CD4-positive, alpha-beta T cell treated with Interleukin-4 for 4 hours (primary cell): ENCODE measurements at regions not wholly inside any gene's neighbourhood (a gene's known extent, or its start where the extent isn't known, plus 50 kb on each side); places are given as distances from the start of the nearest gene placed in this dataset.

ENCODE experiments used
- DNase-seq: peaks from one replicate; pipeline ENCODE4 v3.0.0-alpha.2; 2020

DNA sequence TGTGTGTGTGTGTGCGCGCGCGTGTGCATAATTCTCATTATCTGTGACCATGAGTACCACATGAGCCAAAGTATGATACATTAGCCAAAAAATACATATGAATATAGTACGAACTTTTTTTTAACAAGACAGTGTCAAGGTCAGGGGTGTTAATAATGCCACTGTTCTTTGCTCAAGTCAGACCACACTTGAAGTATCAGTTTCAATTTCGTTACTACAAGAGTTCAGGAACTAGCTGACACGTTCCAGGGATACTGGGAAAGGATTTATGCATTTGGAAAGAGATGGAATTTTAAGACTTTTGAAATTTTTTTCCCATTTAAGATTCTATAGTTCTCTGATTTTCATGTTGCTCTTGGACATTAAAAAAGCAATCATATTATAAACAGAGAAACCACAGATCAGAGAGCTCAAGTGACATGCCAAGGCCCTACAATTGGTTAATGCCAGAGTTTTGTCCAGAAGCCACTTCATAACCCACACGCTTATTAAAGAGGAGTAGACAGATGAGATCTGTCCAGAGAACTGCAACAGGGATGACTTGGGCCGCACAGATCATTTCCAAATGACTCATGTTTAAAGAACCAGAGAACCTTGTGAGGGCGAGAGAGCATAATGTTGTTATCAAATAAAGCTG, 718.8 kb upstream of the SGCG start:
- DNase-seq = no peak

DNA sequence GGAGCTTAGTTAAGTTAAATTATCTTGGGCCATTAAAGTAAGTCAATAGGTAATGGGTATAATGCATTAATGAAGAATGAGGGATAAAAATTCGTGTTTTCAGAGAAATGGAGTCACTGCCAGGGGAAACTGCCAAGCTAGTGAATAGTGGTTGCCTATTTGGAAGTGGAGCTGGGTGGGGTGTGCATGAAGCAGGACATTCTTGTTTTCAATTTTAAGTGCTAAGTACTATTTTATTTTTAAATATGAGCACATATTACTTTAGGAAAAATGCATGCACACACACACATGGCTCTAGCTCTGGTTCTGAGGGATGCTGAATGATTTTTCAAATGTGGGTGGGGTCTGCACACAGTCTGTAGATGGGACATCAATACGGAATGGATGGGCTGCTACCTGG, 717.7 kb upstream of the SGCG start:
- DNase-seq = no peak

DNA sequence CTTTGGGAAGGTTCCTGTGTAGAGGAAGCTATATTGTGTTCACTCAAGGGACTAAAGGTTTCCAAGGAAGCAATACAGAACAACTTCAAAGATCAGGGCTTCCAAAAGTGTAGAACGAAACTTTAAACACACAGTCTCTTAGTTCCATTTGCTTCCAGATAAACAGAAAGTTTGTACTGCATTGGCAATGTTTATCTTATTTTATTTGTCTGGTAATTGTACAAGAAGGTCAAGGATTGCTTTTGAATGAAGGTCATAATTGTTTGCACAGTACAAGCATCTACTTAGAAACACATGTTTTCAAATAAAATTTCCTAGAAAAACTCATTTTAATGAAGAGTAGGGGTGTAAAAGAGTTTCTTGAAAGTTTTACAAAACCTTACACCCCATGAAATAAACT, 712.7 kb upstream of the SGCG start:
- no peak for DNase-seq

DNA sequence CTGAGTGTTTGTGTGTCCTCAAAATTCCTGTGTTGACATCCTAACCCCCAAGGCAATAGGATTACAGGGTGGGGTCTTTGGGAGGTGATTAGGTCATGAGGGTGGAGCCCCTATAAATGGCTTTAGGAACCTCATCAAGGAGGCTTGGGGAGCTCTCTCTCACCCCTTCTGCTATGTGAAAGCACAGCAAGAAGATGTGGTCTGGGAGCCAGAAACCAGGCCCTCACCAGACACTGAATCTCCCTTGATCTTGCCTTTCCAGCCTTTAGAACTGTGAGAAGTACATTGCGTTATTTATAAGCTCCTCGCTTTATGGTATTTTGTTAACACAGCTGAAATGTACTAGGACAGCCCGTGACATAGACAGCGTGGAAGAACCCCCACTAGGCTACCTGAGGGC, 712.0 kb upstream of the SGCG start:
- no peak for DNase-seq

DNA sequence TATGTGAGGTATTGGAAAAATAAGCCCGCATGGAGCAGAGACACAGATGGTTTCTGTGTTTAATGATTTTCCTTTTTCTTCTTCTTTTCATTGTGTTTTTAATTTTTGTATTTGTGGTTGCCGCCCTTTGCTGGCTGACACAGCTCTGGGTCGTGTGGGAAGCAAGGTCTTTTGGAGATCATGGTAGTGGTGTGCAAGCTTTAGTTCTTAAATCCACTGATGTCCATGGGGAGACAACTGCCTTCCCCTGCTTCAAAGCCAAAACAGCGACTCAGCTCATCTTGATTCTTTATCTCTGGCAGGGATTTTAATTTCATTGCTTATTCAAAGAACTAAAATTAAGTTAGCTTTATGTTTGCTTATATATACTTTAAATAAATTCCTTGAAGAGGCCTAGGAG, 711.3 kb upstream of the SGCG start:
- no peak for DNase-seq

DNA sequence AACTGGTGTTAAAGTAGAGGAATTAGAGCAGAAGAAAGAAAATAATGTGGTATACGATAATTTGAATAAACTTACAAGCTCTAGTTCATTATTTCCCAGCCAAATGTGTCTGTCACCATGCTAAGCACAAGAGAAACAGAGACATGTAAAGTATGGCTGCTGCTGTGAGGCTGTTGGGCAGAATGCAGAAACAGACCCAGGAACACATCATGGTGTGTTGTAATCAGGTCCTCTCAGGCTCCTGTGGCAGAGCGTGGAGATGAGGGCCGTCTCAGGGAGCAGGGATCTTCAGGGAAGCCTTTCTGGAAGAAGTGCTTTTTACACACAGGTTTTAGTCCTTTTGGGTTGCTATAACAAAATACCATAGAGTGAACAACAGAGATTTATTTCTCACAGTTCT, 710.7 kb upstream of the SGCG start:
- DNase-seq = no peak

DNA sequence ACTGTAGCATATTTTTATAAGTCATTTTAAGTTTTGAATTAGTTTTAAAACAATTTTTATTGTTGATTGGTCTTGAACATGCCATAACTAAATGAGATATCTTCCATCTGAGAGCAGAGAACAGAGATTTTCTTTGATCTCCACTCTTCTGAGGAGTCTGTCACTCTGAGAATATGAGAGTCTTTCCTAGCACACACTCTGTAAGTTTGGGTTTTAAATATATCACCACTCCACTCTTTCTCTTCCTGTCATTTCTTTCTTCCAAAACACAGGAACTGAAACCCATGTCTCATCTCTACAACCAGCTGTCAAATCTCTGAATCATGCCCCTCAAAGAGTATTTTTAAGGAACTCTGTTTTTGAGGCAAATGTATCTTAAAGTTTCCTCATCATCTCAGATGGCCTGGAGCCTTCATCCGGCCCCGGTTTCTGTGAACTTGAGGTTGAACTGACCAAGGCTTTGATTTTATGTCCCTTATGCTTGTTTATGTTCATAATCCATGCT, 698.2 kb upstream of the SGCG start:
- no peak for DNase-seq

DNA sequence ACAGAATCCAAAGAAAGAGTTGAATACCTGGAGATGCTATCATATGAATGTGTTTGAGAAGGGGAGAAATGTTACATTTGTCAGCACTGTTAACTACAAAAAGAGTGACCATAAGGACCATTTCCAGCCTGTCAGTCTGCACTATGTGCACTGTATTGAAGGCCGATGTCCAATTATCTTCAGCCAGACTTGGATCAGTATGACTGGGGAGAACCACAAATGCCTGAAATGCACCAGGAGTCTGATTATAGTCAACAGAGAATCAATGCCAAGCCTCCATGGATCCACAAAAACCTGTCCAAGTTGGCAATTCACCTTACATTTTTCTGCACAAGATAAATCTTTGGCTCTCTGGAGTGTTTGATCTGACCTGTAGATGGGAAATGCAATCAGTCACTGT, 697.5 kb upstream of the SGCG start:
- DNase-seq = no peak

DNA sequence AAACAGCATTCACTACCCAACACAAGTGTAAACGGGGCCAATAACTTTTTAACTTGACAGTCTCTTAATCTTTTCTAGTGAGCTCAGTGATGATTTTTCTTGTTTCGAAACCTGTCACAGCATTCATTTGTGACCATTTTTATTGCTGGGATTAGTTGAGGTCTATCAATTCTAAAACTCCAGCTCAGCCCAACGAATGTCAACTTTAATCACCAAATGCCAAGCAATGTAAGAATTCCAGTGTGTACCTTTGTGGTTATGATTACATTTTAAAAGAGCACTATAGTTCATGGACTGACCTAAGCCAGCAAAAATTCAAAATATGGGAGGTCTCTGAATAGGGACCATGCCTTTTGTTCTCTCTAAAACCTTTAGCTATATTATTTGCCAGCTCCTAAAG, 694.3 kb upstream of the SGCG start:
- DNase-seq = no peak

DNA sequence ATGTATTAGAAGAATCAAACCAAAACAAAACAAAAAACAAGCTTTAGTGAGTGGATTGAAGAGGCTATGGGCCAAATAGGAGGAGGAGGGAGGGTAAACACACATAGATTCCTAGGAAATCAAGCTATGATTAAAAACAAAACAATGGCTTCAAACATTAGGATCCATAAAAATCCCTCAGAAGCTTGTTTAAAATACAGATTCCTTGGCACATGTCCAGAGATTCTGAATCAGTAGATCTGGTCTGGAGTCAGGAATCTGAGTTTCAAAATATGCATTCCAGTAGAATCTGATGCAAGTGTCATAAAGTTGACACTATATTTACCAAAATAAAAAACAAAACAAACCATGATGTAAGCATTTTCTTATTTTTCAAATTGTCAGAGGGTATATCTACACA, 692.8 kb upstream of the SGCG start:
- no peak for DNase-seq

DNA sequence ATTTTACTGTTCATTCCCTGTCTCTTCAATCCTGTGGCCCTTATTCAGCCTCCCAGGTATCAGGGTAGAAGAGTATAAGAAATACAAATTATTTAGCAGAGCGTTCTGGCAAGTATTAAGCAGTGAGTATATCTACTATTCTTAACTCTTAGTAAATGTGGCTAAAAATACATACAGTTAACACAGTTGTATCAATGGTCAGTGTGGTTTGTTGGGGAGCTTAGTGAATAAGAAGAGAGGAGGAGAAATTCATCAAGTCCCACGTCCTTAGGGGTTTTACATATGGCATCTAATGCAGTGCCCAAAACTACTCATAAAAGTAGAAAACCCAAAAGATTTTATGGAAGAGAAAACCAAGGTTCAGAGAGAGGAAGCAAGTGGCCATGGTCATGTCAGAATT, 691.0 kb upstream of the SGCG start:
- no peak for DNase-seq

DNA sequence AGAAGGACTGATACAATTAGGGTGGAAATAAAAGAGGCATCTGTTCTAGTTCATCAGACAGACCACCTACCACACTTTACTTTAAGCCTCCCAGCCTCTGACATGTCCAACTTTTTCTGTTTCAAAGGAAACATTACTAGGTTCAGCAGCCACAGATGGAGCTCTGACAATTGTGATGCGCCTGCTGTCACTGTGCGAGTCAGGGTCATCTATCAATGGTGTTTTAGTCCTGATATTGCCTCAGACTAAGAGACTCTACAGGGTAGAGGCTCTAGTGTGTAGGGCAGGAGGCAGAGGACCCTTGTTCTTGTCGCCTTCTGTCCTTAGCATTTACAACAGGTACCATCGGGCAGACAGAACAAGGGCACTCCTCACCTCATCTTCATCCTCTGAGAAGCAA, 685.0 kb upstream of the SGCG start:
- DNase-seq = no peak

DNA sequence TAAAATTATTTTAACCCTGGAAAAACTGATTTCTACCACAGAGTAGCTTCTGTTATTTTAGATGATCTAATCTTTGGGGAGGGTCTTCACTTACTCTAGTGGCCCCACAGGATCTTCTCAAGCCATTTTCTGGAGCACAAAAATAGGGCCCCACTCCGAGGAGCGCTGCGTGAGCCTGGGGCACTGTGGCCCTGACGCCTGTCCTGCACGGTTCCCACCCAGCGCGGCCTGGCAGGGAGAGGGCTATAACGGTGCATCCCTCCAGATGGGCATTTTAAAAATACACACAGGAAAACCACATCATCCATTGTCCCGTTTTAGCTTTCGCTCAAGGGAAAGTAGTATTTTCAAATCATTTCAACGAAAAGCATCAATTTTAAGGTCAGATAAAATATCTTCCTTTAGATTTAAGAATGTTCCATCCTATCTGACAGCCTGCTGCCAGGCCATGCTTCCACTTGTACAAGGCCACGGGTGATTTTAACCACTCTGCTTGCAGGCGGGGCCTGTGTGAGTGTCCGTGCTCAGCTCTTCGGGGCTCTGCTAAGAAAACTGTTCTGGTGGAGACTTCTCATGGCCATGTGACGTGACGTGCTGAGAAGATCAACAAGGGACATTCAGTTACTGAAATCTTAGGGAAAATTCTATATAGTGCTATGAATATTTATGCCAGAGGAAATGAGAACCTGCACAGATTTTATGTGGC, 683.8 kb upstream of the SGCG start:
- no peak for DNase-seq

DNA sequence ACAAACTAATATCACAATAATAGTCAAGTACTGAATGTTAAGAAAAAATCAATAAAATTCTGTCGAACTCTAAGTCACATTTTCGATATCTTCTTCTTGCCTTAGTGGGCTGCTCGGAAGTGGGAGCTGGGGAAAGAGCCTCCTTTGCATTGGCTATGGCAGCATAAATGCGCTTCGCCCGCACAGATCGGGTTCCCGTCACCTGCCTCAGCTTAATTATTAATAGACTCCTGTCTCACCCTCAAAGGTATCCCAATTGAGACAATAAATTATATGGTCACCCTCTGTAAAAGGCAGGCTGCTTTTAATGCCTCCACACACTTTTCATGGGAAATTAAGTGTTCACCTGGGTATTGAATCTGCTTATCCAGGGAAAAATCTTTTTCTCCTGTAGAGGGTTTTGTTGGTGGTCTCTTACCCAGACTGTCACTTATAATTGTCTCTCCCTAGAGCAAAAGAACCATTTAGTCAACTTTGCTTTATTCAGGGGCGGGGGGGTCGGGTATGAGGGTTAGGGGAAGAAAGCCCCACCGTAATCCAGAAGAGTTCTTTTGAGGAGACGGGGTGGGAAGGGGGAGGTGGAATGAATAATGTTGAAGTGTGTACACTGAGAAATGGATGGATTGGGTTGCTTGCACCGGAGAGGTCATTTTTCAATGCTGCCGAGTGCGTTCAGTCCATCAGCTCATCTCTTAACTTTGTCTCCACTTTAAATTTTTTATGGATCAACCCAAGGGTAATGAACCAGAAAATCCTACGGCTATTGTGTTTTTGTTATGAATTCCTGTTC, 682.6 kb upstream of the SGCG start:
- DNase-seq = no peak

DNA sequence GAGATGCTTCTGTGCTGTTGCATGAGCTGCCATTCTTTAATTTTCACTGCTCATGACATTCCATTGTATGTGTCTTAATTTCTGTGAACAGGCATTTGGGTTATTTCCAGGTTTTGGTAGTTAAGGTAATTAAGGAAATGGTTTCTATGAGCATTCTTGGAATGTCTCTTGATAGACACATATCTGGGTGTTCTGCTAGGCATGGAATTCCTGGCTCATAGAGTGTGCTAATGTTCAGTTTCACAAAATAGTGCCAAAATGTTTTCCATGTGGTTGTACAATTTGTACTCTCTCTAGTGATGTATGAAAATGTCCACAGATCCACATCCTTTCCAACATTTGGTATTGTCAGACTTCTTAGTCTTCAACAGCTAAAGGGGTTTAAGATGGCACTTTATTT, 680.9 kb upstream of the SGCG start:
- DNase-seq = no peak

DNA sequence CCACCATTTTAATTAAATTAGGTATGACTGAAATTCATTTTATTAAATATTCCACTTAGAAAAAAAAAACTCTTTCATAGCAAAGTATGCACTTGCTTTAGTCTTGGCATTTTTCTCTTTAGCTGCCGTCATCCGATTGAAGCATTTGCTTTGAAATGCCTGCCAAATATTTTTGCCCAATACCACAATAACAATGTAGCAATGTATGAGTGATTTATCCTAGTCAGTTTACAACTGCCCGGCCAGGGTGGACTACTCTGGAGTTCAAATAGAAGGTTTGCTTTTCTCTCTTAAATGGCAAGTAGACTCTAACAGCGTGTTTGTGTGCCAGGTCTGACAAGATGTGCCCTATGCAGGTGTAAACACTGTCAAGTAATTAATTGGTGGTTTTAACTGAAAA, 675.3 kb upstream of the SGCG start:
- DNase-seq = no peak

DNA sequence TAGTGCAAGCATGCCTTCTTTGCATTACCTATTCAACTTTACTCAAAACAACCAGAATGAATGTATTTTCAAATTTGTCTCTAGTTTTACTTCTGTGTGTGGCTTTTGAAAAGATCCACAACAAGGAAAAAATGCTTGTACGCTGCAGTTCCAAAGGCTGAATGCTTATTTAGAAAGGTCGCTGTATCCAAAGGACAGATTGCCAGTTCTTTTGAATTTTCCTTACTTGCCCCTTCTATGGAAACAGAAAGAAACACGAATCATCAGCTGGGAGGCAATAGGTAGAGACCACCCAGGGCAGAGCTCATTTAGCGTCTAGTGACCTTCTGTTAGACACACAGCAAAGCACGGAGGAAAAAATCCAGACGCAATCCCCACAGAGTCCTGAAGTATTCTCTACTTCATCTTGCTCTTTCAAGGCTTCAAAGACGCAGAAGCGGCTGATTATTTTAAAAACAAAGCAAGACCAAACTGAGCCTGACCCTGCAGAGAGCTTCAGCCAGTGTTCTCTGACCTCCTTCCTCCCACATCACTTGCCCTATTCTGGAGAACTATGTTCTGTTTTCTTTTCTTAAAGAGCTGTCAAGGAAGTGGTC, 674.6 kb upstream of the SGCG start:
- no peak for DNase-seq

DNA sequence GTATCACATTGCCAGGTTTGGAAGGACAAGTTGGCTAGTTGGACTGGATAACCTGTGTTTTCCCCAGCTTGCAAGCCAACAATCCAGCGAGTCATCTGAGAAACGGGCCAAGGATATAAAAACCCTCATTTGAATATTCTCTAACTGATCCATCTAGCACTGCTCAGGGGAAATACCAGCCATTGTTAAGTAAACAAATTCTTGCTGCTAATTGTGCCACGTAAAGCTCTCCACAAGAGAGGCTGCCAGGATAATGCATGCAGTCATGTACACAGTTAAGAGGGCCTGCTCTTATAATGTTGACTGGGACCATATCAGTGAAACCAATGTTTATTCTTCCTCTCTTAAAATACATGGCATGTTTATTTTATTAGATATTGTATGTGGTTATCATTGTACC, 663.2 kb upstream of the SGCG start:
- no peak for DNase-seq

DNA sequence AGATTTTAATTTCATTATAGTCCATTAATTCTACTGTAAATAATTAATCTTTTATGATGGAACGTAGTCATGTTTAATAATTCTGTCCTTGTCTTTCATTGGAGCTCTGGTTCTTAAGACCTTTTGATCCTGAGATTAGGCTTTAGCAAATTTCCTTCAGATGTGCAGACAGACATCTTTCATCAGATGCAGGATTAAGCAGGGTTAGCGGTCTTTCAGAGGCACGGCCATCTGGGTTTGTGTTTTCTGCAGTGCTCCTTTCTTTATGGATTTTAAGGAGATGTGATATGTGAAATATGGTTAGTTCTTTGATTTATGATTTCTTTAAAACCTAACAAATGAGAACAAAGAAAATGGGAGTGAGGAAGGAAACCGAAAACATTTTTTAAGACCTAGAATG, 643.9 kb upstream of the SGCG start:
- DNase-seq = no peak

DNA sequence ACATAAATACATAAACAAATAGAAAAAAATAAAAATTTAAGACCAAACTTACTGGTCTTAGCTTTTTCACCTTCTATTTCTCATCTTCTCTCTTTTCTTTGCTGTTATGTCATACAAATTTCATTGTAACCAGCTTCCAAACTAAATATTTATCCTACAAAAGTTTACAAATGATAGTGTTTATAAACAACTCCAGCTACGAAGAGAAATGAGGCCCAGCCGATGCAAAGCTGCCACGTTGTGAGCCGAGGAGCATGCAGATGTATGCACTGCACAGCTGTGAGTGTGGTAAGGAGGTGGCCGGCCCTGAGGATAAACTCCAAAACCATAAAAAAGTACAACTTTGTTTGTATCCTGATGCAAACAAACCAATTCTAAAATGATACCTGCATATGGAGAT, 642.4 kb upstream of the SGCG start:
- DNase-seq = no peak

DNA sequence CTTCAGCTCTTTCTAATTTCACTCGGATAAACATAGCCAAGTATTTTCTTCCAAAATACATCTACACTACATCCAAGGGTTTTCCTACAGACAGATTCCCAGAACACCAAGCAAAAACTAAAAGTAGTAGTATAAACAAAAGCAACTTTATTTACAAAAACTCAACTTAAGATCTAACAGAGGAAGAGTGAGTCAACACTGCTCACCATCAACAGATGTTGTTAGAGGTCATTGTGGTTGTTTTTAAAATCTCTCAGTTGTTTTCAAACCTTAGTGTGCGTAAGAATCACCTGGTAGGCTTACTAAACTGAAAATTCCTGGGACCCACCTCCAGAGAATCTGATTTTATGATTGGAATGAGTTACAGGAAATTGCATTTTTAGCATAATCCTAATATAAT, 631.7 kb upstream of the SGCG start:
- no peak for DNase-seq

DNA sequence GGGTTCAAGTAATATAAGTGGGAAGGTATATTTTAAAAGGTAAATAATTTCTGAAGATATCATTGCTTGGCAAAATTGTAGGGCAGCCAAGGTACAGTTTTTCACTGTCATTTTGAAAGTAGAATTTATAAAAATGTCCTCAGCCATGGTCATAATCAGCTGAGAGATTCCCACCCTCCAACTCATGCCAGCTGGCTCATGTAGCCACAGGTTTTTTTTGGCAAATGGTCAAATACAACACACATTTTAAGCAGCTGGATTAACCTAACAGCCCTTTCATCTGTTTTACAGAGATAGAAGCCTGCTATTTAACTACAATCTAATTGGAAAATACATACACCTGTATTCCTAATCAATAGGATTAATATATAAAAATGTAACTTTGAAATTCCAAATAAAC, 619.2 kb upstream of the SGCG start:
- DNase-seq = no peak

DNA sequence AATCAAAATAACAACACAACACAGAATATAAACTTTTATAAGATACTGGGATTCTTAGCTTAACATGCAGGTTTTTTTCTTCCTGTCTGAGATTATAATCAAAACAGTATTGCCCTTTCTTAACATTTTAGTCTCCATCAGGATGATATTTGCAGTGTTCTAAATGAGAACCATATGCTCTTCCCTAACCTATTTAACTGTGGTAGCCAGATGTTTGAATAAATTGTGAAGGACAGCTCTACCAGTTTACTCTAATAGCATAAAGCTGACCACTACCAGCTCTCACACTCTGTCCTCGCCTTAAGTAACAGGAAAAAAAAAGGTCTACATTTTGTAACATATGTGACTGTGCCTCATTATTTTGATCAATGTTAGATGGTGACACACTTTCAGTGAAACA, 618.7 kb upstream of the SGCG start:
- no peak for DNase-seq

DNA sequence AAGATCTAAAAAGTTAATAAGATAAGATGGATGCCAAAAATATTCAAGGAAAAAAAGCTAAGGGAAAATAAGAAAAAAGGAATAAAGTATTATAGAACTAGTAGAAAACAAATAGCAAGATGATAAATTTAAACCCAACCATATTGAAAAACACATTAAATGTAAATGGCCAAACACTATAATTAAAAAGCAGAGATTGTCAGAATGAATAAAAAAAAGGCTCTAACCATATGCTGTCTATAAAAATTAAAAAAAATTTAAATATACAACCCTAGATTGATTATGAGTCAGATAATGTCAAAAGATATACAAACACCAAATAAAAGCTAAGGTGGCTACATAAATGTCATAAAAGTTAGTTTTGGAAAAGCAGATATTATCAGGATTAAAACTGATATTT, 617.5 kb upstream of the SGCG start:
- no peak for DNase-seq
